Cardiac fibroblast (primary cell): ENCODE measurements at regions not wholly inside any gene's neighbourhood (a gene's known extent, or its start where the extent isn't known, plus 50 kb on each side); places are given as distances from the start of the nearest gene placed in this dataset.
A peak's percentile ranks its signal among the peaks of the same experiment; 100 is the strongest.

Experiments used
- DNase-seq, 2 donors: peaks; one replicate each; pipeline versions ENCODE4 v3.0.0 to v3.0.0-alpha.2; 2010; ENCODE audit warnings: low read depth in 2 of 2
- H3K4me3 ChIP-seq, 2 donors: replicated peaks in 1 of 2; 1 replicate in 1 of 2; 2 replicates in 1 of 2; pipeline ENCODE4 v1.5.1; 2011; ENCODE audit warnings: low read depth in 2 of 2, low read length in 2 of 2, mild to moderate bottlenecking in 2 of 2, moderate library complexity in 1 of 2
- CTCF ChIP-seq: IDR thresholded peaks from one replicate; pipeline ENCODE4 v1.5.1; 2011; ENCODE audit warnings: low read depth, mild to moderate bottlenecking, low read length, inconsistent platforms

DNA sequence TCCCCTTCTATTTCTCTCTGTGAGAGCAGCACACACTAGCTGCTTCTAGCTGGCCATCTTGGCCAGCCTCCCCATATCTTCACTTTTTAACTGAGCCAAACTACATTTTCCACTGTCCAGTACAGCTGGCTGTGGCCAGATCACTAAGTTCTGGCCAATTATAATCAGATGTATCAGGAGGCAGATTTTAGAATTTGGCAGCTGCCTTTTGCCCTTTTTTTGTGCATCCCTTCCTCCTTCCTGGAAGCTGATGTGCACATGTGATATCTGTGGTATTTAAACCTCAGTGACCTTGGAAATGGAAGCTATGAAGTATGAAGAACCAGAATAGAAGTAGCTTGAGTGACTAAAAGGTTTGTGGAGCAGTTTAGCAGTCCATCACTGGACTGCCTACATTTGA, 49.8 kb upstream of the ANO6 start:
- peak in 1 of 2 donors; percentile 9 for DNase-seq
- no peak for TF ChIP-seq CTCF
- H3K4me3 ChIP-seq, result no peak overlapping the region
